Transverse colon (tissue), 4 donors: ENCODE measurements at regions not wholly inside any gene's neighbourhood (a gene's known extent, or its start where the extent isn't known, plus 50 kb on each side); places are given as distances from the start of the nearest gene placed in this dataset.

Experiments used
- DNase-seq: peaks from one replicate; pipeline ENCODE4 v3.0.0-alpha.2; 2019
- H3K27ac ChIP-seq, 4 donors: fragments of 200-600 bp; sonication (generic); 2 replicates each; pipeline ENCODE4 v1.5.1; 2016 to 2018; ENCODE audit warnings: inconsistent platforms in 4 of 4
- H3K27me3 ChIP-seq: fragments of 200-600 bp; sonication (generic); 2 replicates; pipeline ENCODE4 v1.5.1; 2017; ENCODE audit warnings: inconsistent platforms
- H3K36me3 ChIP-seq, 4 donors: fragments of 200-600 bp; sonication (generic); 2 replicates each; pipeline ENCODE4 v1.5.1; 2017 to 2019; ENCODE audit warnings: inconsistent platforms in 4 of 4
- H3K4me1 ChIP-seq, 4 donors: fragments of 200-600 bp; sonication (generic); 2 replicates each; pipeline ENCODE4 v1.5.1; 2017 to 2020; ENCODE audit warnings: inconsistent platforms in 4 of 4
- H3K4me3 ChIP-seq, 4 donors: fragments of 200-600 bp; sonication (generic); 1 replicate in 1 of 4; 2 replicates in 3 of 4; pipeline versions ENCODE4 v1.5.1 to v1.6.1; 2017 to 2019; ENCODE audit warnings: inconsistent platforms in 4 of 4
- H3K9me3 ChIP-seq, 2 donors: fragments of 200-600 bp; sonication (generic); 2 replicates each; pipeline ENCODE4 v1.5.1; 2017 to 2019; ENCODE audit warnings: inconsistent platforms in 2 of 2
- EP300 ChIP-seq: sonication (generic); formaldehyde crosslinking; IDR thresholded peaks from one replicate; pipeline ENCODE4 v1.6.1; 2017; ENCODE audit warnings: antibody characterized with exemption, low read depth
- POLR2A ChIP-seq: fragments of 450-650 bp; IDR thresholded peaks from one replicate; pipeline ENCODE4 v1.6.1; 2016; ENCODE audit warnings: antibody characterized with exemption, mild to moderate bottlenecking, moderate library complexity
- POLR2AphosphoS5 ChIP-seq, 3 donors: sonication (generic); formaldehyde crosslinking; IDR thresholded peaks; one replicate each; pipeline ENCODE4 v1.6.1; 2016; ENCODE audit warnings: antibody characterized with exemption in 3 of 3
- WGBS, 2 donors: methylation state at CpG; one replicate each; pipeline ENCODE4 v1.1.5; 2018; ENCODE audit warnings: low coverage in 1 of 2; 5-methylcytosine and 5-hydroxymethylcytosine counted together
- in situ Hi-C, 4 donors: fragments of 200-750 bp; cut with MboI; loops; one replicate each; pipeline versions ENCODE4 v1.15.0 to v1.15.1; 2017; ENCODE audit warnings: low sequenced_read_pairs in 3 of 4, low pct_ligation_motif_present in 1 of 4, low pct_unique_long_range_greater_than_20kb in 1 of 4
- intact Hi-C: fragments of 100-400 bp; cut with DNase I; formaldehyde crosslinking; loops from one replicate; pipeline ENCODE4 v1.15.1; 2023; ENCODE audit warnings: low total_unique reads
- TF ChIP-seq, protein P1 (sequence below), 5 experiments: fragments of 200-600 bp in 3 of 5; fragments of 450-650 bp in 2 of 5; sonication (generic) in 3 of 5; IDR thresholded peaks; 1 replicate in 2 of 5; 2 replicates in 3 of 5; pipeline ENCODE4 v1.5.1; 2016 to 2017; ENCODE audit warnings: antibody characterized with exemption in 5 of 5, inconsistent platforms in 3 of 5, mild to moderate bottlenecking in 2 of 5, moderate library complexity in 1 of 5

DNA sequence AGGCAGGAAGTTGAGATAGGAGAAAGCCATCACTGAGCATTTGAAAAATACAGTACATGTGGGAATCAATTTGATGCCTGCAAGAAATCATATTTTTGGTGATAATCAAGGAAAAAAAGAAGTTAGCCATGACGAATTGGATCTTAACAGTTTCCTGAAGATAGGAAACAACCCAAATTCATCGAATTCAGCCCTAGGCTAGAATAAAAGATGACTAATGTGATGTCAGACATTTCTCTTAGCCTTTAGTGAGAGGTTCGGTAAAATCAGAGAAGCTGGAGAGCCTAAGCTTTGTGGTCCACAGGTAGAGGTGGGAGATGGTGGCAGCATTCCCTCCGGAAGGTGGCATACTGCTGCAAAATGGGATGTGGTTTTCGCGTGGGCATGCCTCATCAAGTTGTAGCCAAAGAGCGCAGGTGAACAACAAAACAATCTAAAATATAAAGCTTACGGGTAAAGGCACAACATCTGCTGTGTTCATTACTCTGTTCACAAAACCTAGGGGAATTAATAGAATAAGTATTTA is 144.1 kb upstream of the ALCAM start:
- Histone ChIP-seq H3K4me1 (no peaks in the 10 kb centered on the region), H3K4me3 (no peak overlapping the region), H3K36me3 (no peaks in the 10 kb centered on the region), H3K27ac (no peak overlapping the region), H3K9me3 (no peaks in the 10 kb centered on the region), H3K27me3 (no peaks in the 10 kb centered on the region)
- in situ Hi-C loops, result no loop called here
- TF ChIP-seq, protein P1, sequence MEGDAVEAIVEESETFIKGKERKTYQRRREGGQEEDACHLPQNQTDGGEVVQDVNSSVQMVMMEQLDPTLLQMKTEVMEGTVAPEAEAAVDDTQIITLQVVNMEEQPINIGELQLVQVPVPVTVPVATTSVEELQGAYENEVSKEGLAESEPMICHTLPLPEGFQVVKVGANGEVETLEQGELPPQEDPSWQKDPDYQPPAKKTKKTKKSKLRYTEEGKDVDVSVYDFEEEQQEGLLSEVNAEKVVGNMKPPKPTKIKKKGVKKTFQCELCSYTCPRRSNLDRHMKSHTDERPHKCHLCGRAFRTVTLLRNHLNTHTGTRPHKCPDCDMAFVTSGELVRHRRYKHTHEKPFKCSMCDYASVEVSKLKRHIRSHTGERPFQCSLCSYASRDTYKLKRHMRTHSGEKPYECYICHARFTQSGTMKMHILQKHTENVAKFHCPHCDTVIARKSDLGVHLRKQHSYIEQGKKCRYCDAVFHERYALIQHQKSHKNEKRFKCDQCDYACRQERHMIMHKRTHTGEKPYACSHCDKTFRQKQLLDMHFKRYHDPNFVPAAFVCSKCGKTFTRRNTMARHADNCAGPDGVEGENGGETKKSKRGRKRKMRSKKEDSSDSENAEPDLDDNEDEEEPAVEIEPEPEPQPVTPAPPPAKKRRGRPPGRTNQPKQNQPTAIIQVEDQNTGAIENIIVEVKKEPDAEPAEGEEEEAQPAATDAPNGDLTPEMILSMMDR (IDR thresholded peaks at IDR 0.05), result no peak
- TF ChIP-seq POLR2AphosphoS5 (IDR thresholded peaks at IDR 0.05) (no peak), EP300 (no peak)
- intact Hi-C loops, result no loop called here
- no peak for DNase-seq
- 67 to 79% methylated on average over 4 to 8 of the region's 8 CpGs for WGBS, 2 donors

DNA sequence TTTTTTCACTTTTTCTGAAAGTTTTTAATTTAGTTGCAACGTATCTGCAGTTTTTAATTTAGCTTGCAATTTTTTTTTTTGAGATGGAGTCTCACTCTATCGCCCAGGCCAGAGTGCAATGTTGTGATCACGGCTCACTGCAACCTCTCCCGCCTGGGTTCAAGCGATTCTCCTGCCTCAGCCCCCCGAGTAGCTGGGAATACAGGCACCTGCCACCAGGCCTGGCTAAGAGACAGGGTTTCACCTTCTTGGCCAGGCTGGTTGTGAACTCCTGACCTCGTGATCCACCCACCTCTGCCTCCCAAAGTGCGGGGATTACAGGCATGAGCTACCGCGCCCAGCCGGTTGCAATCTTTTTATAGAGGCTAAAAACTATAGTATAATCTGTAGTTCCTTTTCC is 142.9 kb upstream of the ALCAM start:
- no peaks in the 10 kb centered on the region for H3K27me3 ChIP-seq
- H3K27ac ChIP-seq, result no peak overlapping the region
- 75 to 83% methylated on average over 11 of the region's 11 CpGs for WGBS, 2 donors
- DNase-seq, result no peak
- no peaks in the 10 kb centered on the region for H3K36me3 ChIP-seq
- intact Hi-C loops (no loop called here), in situ Hi-C loops (no loop called here)
- H3K9me3 ChIP-seq, result no peaks in the 10 kb centered on the region
- H3K4me1 ChIP-seq, result no peaks in the 10 kb centered on the region
- H3K4me3 ChIP-seq, result no peak overlapping the region
- TF ChIP-seq POLR2A, result no peak

- no peak overlapping the region for H3K27ac ChIP-seq
- H3K27me3 ChIP-seq, result no peaks in the 10 kb centered on the region
- in situ Hi-C loops, result no loop called here
- H3K4me1 ChIP-seq, result no peaks in the 10 kb centered on the region
- TF ChIP-seq, protein P1 (IDR thresholded peaks at IDR 0.05), result no peak
- TF ChIP-seq POLR2AphosphoS5 (IDR thresholded peaks at IDR 0.05) (no peak), EP300 (no peak), POLR2A (no peak)
- H3K4me3 ChIP-seq, result no peak overlapping the region
- no peak for DNase-seq
- H3K36me3 ChIP-seq, result no peaks in the 10 kb centered on the region
- no peaks in the 10 kb centered on the region for H3K9me3 ChIP-seq
- intact Hi-C loops, result no loop called here
- 66 to 69% methylated on average over 2 to 3 of the region's 3 CpGs for WGBS, 2 donors
Measured at GRCh38 chr3:105228696-105229095, 138.0 kb upstream of the ALCAM start.

- DNase-seq, result no peak
- intact Hi-C loops (no loop called here), in situ Hi-C loops (no loop called here)
- TF ChIP-seq POLR2AphosphoS5 (IDR thresholded peaks at IDR 0.05) (no peak), POLR2A (no peak), EP300 (no peak)
- TF ChIP-seq, protein P1 (IDR thresholded peaks at IDR 0.05), result no peak
- Histone ChIP-seq H3K4me3 (no peak overlapping the region), H3K36me3 (no peaks in the 10 kb centered on the region), H3K27ac (no peak overlapping the region), H3K27me3 (no peaks in the 10 kb centered on the region), H3K4me1 (no peaks in the 10 kb centered on the region), H3K9me3 (no peaks in the 10 kb centered on the region)
- 68 to 89% methylated on average over 1 of the region's 1 CpG for WGBS, 2 donors
Measured at GRCh38 chr3:105232553-105232952, 134.2 kb upstream of the ALCAM start.

- DNase-seq, result no peak
- H3K27me3 ChIP-seq, result no peaks in the 10 kb centered on the region
- no peaks in the 10 kb centered on the region for H3K9me3 ChIP-seq
- no peaks in the 10 kb centered on the region for H3K36me3 ChIP-seq
- no peak overlapping the region for H3K27ac ChIP-seq
- H3K4me1 ChIP-seq, result no peaks in the 10 kb centered on the region
- in situ Hi-C loops, result no loop called here
- intact Hi-C loops, result no loop called here
- no peak overlapping the region for H3K4me3 ChIP-seq
- TF ChIP-seq POLR2AphosphoS5 (IDR thresholded peaks at IDR 0.05), result no peak
- no peak for TF ChIP-seq EP300
- TF ChIP-seq, protein P1 (IDR thresholded peaks at IDR 0.05), result no peak
- no peak for TF ChIP-seq POLR2A
- 92 to 100% methylated on average over 1 of the region's 1 CpG for WGBS, 2 donors
Measured at GRCh38 chr3:105233010-105233409, 133.7 kb upstream of the ALCAM start.
